ENCODE measurements at regions not wholly inside any gene's neighbourhood (a gene's known extent, or its start where the extent isn't known, plus 50 kb on each side); places are given as distances from the start of the nearest gene placed in this dataset.

DNA sequence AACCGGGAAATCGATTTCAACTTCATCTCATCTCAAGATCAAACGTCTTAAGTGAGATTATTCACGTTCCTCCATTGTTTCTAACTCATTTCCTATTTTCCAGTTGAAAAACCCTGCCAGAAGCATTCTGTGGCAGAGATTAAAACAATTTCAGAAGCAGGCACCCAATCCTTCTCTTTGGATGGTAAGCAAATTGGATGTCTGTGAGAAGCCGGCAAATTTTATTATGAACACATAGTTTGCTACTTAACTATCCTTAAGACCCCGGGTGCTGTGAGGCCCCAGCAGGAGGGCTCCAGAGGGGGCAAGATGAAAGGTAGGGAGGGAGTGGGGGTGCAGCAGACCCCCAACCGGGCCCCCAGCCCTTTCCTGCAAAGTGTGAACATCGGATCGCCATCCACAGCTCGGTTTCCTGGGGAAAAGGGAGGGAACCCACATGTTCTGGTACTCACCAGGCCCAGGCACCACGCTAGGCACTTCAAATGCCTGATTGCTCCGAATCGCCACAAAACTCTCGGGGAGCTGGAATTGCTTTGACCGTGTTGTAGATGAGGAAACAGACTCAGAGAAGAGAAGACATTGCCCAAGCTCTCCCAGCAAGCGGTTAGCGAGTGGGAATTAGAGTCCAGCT is 167.1 kb upstream of the MVB12B start (continued):
- TF ChIP-seq KDM5A (IDR thresholded peaks at IDR 0.05; ENCODE audit: low read length) = no peak
- no peak for TF ChIP-seq TAF7 (optimal IDR thresholded peaks at IDR 0.05; ENCODE audit: borderline replicate concordance, low read depth, low read length)
- no peak for TF ChIP-seq BACH1 (IDR thresholded peaks at IDR 0.05; ENCODE audit: low read length)
